ENCODE measurements at regions not wholly inside any gene's neighbourhood (a gene's known extent, or its start where the extent isn't known, plus 50 kb on each side); places are given as distances from the start of the nearest gene placed in this dataset.

- TF ChIP-seq POLR2A (IDR thresholded peaks at IDR 0.05; ENCODE audit: low read depth, low read length) (no peak), POLR2AphosphoS5 (IDR thresholded peaks at IDR 0.05; ENCODE audit: low read depth, low read length) (no peak), TAF1 (IDR thresholded peaks at IDR 0.05; ENCODE audit: low read depth, low read length) (no peak), PAX5 (IDR thresholded peaks at IDR 0.05; ENCODE audit: insufficient read depth, low read length, severe bottlenecking) (no peak), POU2F2 (IDR thresholded peaks at IDR 0.05; ENCODE audit: low read depth, low read length) (no peak)
Observed at GRCh38 chr17:74088934-74089329, 114.5 kb upstream of the RPL38 start.

Measured in GM12891 (cell line).